ENCODE measurements at regions not wholly inside any gene's neighbourhood (a gene's known extent, or its start where the extent isn't known, plus 50 kb on each side); places are given as distances from the start of the nearest gene placed in this dataset.

DNA sequence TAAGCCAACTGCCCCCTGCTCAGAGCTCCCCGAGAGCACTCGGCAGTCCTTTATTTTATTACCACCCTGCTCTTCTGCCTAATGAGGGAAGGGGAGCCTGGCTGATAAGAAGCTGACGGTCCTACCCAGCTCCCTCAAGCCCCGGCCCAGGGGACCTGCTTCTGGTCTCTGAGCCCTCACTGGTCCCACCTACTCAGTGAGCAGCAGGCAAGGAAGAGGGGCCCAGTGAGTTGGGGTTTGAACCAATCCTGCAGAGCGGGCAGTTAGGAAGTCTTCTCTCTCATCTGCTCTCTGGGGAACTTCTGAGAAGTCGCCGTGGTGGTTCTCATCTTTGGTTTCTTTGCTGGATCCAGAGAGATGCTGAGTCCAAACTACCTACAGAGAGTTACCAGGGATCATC lies 218.9 kb downstream of the NDUFA10 start:
- Histone ChIP-seq H3K79me2 (ENCODE audit: control insufficient read depth, insufficient read depth, low read length) (no peaks in the 10 kb centered on the region), H3K4me1 (ENCODE audit: control insufficient read depth, extremely low read depth, insufficient read depth, low read length) (no peaks in the 10 kb centered on the region), H4K20me1 (replicated peaks; ENCODE audit: control insufficient read depth, extremely low read depth, insufficient read depth, low read length) (no peaks in the 10 kb centered on the region), H3K27ac (ENCODE audit: insufficient read depth, low read depth, low read length) (no peak overlapping the region), H3K27me3 (ENCODE audit: control insufficient read depth in 2 of 2, insufficient read depth in 2 of 2, low read length in 2 of 2) (no peaks in the 10 kb centered on the region), H3K36me3 (ENCODE audit: control insufficient read depth in 2 of 2, extremely low read depth in 1 of 2, insufficient read depth in 2 of 2, low read length in 2 of 2) (no peaks in the 10 kb centered on the region), H2AFZ (ENCODE audit: low read depth, low read length) (no peak overlapping the region), H3K9me3 (replicated peaks; ENCODE audit: control insufficient read depth, insufficient read depth, low read length) (no peaks in the 10 kb centered on the region), H3K4me3 (replicated peaks in 1 of 3; ENCODE audit: insufficient read depth in 1 of 3, low read depth in 1 of 3, low read length in 3 of 3) (no peak overlapping the region), H3K4me2 (ENCODE audit: insufficient read depth, low read length) (no peak overlapping the region), H3K9me1 (replicated peaks; ENCODE audit: control insufficient read depth, extremely low read depth, insufficient read depth, low read length) (no peaks in the 10 kb centered on the region), H3K9ac (replicated peaks; ENCODE audit: extremely low read depth, insufficient read depth, low read length) (no peak overlapping the region)
- BruUV-seq (replicated peaks): no TSS peak
- ChIA-PET POLR2A (no interaction called here), CTCF (no interaction called here)
- DNase-seq (ENCODE audit: low read depth, low spot score) (no peak), FAIRE-seq (no peak)
- dilution Hi-C loops (cut with MboI; ENCODE audit: extremely low pct_ligation_motif_present, low sequenced_read_pairs): no loop called here
- no peak for TF ChIP-seq POLR2A (IDR thresholded peaks at IDR 0.05; ENCODE audit: low read depth, low read length)
- no peak for TF ChIP-seq POLR2AphosphoS5 (IDR thresholded peaks at IDR 0.05; ENCODE audit: insufficient read depth, low read depth, low read length)
- intact Hi-C loops (cut with micrococcal nuclease): no loop called here

DNA sequence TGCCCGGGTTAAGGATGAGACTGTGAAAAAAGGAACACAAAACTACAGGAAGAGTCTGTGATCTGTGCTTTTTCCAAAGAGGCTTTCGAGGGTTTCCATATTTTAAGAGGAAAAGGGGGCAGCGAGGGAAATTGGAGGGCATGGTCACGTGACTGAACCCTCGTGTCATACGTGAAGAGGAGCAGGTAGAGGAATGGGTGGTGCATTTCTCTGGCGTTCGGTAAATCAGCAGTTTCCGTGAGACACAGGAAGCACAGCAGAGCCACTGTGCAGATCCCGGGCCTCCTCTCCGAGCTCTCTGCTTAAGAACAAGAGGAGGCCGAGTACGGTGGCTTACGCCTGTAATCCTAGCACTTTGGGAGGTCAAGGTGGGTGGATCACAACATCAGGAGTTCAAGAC lies 219.7 kb downstream of the NDUFA10 start:
- FAIRE-seq: no peak
- no peaks in the 10 kb centered on the region for H3K9me1 ChIP-seq (replicated peaks; ENCODE audit: control insufficient read depth, extremely low read depth, insufficient read depth, low read length)
- dilution Hi-C loops (cut with MboI; ENCODE audit: extremely low pct_ligation_motif_present, low sequenced_read_pairs): no loop called here

More for the DNA sequence above, 219.7 kb downstream of the NDUFA10 start:
- ChIA-PET POLR2A (no interaction called here), CTCF (no interaction called here)
- H3K27ac ChIP-seq (ENCODE audit: insufficient read depth, low read depth, low read length): no peak overlapping the region
- H3K9ac ChIP-seq (replicated peaks; ENCODE audit: extremely low read depth, insufficient read depth, low read length): no peak overlapping the region
- TF ChIP-seq JUN (IDR thresholded peaks at IDR 0.05; ENCODE audit: borderline replicate concordance, insufficient read depth, insufficient read length, low read depth): no peak
- no peak for TF ChIP-seq GATA2 (IDR thresholded peaks at IDR 0.05; ENCODE audit: insufficient read depth, insufficient read length, low read depth, low read length)
- TF ChIP-seq, protein P1, sequence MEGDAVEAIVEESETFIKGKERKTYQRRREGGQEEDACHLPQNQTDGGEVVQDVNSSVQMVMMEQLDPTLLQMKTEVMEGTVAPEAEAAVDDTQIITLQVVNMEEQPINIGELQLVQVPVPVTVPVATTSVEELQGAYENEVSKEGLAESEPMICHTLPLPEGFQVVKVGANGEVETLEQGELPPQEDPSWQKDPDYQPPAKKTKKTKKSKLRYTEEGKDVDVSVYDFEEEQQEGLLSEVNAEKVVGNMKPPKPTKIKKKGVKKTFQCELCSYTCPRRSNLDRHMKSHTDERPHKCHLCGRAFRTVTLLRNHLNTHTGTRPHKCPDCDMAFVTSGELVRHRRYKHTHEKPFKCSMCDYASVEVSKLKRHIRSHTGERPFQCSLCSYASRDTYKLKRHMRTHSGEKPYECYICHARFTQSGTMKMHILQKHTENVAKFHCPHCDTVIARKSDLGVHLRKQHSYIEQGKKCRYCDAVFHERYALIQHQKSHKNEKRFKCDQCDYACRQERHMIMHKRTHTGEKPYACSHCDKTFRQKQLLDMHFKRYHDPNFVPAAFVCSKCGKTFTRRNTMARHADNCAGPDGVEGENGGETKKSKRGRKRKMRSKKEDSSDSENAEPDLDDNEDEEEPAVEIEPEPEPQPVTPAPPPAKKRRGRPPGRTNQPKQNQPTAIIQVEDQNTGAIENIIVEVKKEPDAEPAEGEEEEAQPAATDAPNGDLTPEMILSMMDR (IDR thresholded peaks at IDR 0.05; ENCODE audit: extremely low read depth in 1 of 2, insufficient read depth in 1 of 2, low read depth in 1 of 2, low read length in 2 of 2): no peak
- no peak for TF ChIP-seq EZH2 (IDR thresholded peaks at IDR 0.05; ENCODE audit: borderline replicate concordance, low read depth, low read length, severe bottlenecking)
- no peak for TF ChIP-seq POLR2A (IDR thresholded peaks at IDR 0.05; ENCODE audit: low read depth, low read length)
- TF ChIP-seq FOS (IDR thresholded peaks at IDR 0.05; ENCODE audit: borderline replicate concordance, insufficient read depth, low read length): no peak
- TF ChIP-seq, protein P2, sequence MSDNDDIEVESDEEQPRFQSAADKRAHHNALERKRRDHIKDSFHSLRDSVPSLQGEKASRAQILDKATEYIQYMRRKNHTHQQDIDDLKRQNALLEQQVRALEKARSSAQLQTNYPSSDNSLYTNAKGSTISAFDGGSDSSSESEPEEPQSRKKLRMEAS (IDR thresholded peaks at IDR 0.05; ENCODE audit: insufficient read depth, insufficient read length): no peak
- no peak for TF ChIP-seq MYC (IDR thresholded peaks at IDR 0.05; ENCODE audit: low read depth, low read length)
- TF ChIP-seq POLR2AphosphoS5 (IDR thresholded peaks at IDR 0.05; ENCODE audit: insufficient read depth, low read depth, low read length): no peak
- no peaks in the 10 kb centered on the region for H3K36me3 ChIP-seq (ENCODE audit: control insufficient read depth in 2 of 2, extremely low read depth in 1 of 2, insufficient read depth in 2 of 2, low read length in 2 of 2)
- H3K4me3 ChIP-seq (replicated peaks in 1 of 3; ENCODE audit: insufficient read depth in 1 of 3, low read depth in 1 of 3, low read length in 3 of 3): no peak overlapping the region
- intact Hi-C loops (cut with micrococcal nuclease): no loop called here
- no peaks in the 10 kb centered on the region for H4K20me1 ChIP-seq (replicated peaks; ENCODE audit: control insufficient read depth, extremely low read depth, insufficient read depth, low read length)
- no peaks in the 10 kb centered on the region for H3K4me1 ChIP-seq (ENCODE audit: control insufficient read depth, extremely low read depth, insufficient read depth, low read length)
- no peak overlapping the region for H2AFZ ChIP-seq (ENCODE audit: low read depth, low read length)
- H3K4me2 ChIP-seq (ENCODE audit: insufficient read depth, low read length): no peak overlapping the region
- DNase-seq (ENCODE audit: low read depth, low spot score): no peak
- BruUV-seq (replicated peaks): no TSS peak
- no peaks in the 10 kb centered on the region for H3K27me3 ChIP-seq (ENCODE audit: control insufficient read depth in 2 of 2, insufficient read depth in 2 of 2, low read length in 2 of 2)
- no peaks in the 10 kb centered on the region for H3K79me2 ChIP-seq (ENCODE audit: control insufficient read depth, insufficient read depth, low read length)
- H3K9me3 ChIP-seq (replicated peaks; ENCODE audit: control insufficient read depth, insufficient read depth, low read length): no peaks in the 10 kb centered on the region
